Liver (tissue), 8 donors: ENCODE measurements at regions not wholly inside any gene's neighbourhood (a gene's known extent, or its start where the extent isn't known, plus 50 kb on each side); places are given as distances from the start of the nearest gene placed in this dataset.

Source experiments
- DNase-seq: peaks from one replicate; pipeline ENCODE4 v3.0.0-alpha.2; 2017; ENCODE audit warnings: low spot score
- H3K27ac ChIP-seq, 2 donors: one replicate each; pipeline ENCODE4 v1.7.0; 2013; ENCODE audit warnings: inconsistent platforms in 2 of 2, low read length in 2 of 2, control low read depth in 1 of 2, low read depth in 1 of 2, mild to moderate bottlenecking in 1 of 2
- H3K27me3 ChIP-seq, 4 donors: one replicate each; pipeline versions ENCODE4 v1.6.1 to v1.7.0; 2013; ENCODE audit warnings: low read length in 3 of 4, inconsistent platforms in 1 of 4, mild to moderate bottlenecking in 1 of 4, moderate library complexity in 1 of 4; ENCODE audit not compliant: control insufficient read depth in 4 of 4, insufficient read depth in 4 of 4
- H3K36me3 ChIP-seq, 4 donors: one replicate each; pipeline versions ENCODE4 v1.6.1 to v1.7.0; 2013; ENCODE audit warnings: low read length in 3 of 4, mild to moderate bottlenecking in 3 of 4, low read depth in 1 of 4, moderate library complexity in 1 of 4; ENCODE audit not compliant: control insufficient read depth in 4 of 4, insufficient read depth in 3 of 4
- H3K4me1 ChIP-seq, 4 donors: one replicate each; pipeline versions ENCODE4 v1.6.1 to v1.7.0; 2013; ENCODE audit warnings: low read length in 3 of 4, mild to moderate bottlenecking in 3 of 4, moderate library complexity in 1 of 4; ENCODE audit not compliant: control insufficient read depth in 4 of 4, insufficient read depth in 4 of 4
- H3K4me3 ChIP-seq, 3 donors: one replicate each; pipeline versions ENCODE4 v1.6.1 to v1.7.0; 2013; ENCODE audit warnings: low read length in 3 of 3, control low read depth in 1 of 3, low read depth in 1 of 3, mild to moderate bottlenecking in 1 of 3
- H3K9ac ChIP-seq, 2 donors: one replicate each; pipeline ENCODE4 v1.7.0; 2013; ENCODE audit warnings: low read length in 2 of 2, mild to moderate bottlenecking in 2 of 2, moderate library complexity in 2 of 2, control low read depth in 1 of 2, low read depth in 1 of 2
- H3K9me3 ChIP-seq, 4 donors: one replicate each; pipeline versions ENCODE4 v1.6.1 to v1.7.0; 2013; ENCODE audit warnings: low read length in 3 of 4; ENCODE audit not compliant: control insufficient read depth in 4 of 4
- EGR1 ChIP-seq, 2 donors: IDR thresholded peaks; 2 replicates each; pipeline ENCODE4 v1.6.1; 2016 to 2018; ENCODE audit warnings: antibody characterized with exemption in 2 of 2, low read depth in 2 of 2
- FOXA1 ChIP-seq: IDR thresholded peaks from 2 replicates; pipeline ENCODE4 v1.6.1; 2016; ENCODE audit warnings: antibody characterized with exemption
- FOXA2 ChIP-seq: IDR thresholded peaks from 2 replicates; pipeline ENCODE4 v1.6.1; 2016; ENCODE audit warnings: antibody characterized with exemption
- GABPA ChIP-seq, 2 donors: IDR thresholded peaks in 1 of 2; conservative IDR thresholded peaks in 1 of 2; 2 replicates each; pipeline ENCODE4 v1.6.1; 2016; ENCODE audit warnings: antibody characterized with exemption in 2 of 2, mild to moderate bottlenecking in 1 of 2, moderate library complexity in 1 of 2
- HNF4A ChIP-seq, 2 donors: conservative IDR thresholded peaks; 2 replicates each; pipeline ENCODE4 v1.6.1; 2016; ENCODE audit warnings: antibody characterized with exemption in 2 of 2, mild to moderate bottlenecking in 2 of 2
- HNF4G ChIP-seq: IDR thresholded peaks from 2 replicates; pipeline ENCODE4 v1.6.1; 2016; ENCODE audit warnings: antibody characterized with exemption
- JUND ChIP-seq, 2 donors: IDR thresholded peaks; 2 replicates each; pipeline ENCODE4 v1.6.1; 2016; ENCODE audit warnings: antibody characterized with exemption in 2 of 2
- NR2F2 ChIP-seq: IDR thresholded peaks from 2 replicates; pipeline ENCODE4 v1.6.1; 2016; ENCODE audit warnings: antibody characterized with exemption
- RAD21 ChIP-seq, 2 donors: IDR thresholded peaks; 2 replicates each; pipeline ENCODE4 v1.6.1; 2016; ENCODE audit warnings: antibody characterized with exemption in 2 of 2, mild to moderate bottlenecking in 2 of 2
- RXRA ChIP-seq, 2 donors: IDR thresholded peaks; 2 replicates each; pipeline ENCODE4 v1.6.1; 2017 to 2018; ENCODE audit warnings: antibody characterized with exemption in 2 of 2, mild to moderate bottlenecking in 1 of 2
- TAF1 ChIP-seq: conservative IDR thresholded peaks from 2 replicates; pipeline ENCODE4 v1.6.1; 2016; ENCODE audit warnings: antibody characterized with exemption, mild to moderate bottlenecking
- YY1 ChIP-seq: IDR thresholded peaks from 2 replicates; pipeline ENCODE4 v1.6.1; 2016; ENCODE audit warnings: antibody characterized with exemption, mild to moderate bottlenecking
- WGBS: extraction: QIAGEN DNeasy Blood & Tissue Kit; methylation state at CpG from one replicate; pipeline ENCODE4 v1.1.7; 2013; 5-methylcytosine and 5-hydroxymethylcytosine counted together
- TF ChIP-seq, protein P1 (sequence below): IDR thresholded peaks from 2 replicates; pipeline ENCODE4 v1.6.1; 2016; ENCODE audit warnings: antibody characterized with exemption
- TF ChIP-seq, protein P2 (sequence below): IDR thresholded peaks from 2 replicates; pipeline ENCODE4 v1.6.1; 2016; ENCODE audit warnings: antibody characterized with exemption
- TF ChIP-seq, protein P3 (sequence below): fragments of 150-350 bp; IDR thresholded peaks from 2 replicates; pipeline ENCODE4 v1.5.1; 2017; ENCODE audit warnings: improper control_type of control experiment, low read depth, low read length; ENCODE audit not compliant: missing input control
- TF ChIP-seq, protein P4 (sequence below): IDR thresholded peaks from 2 replicates; pipeline ENCODE4 v1.6.1; 2016; ENCODE audit warnings: antibody characterized with exemption, mild to moderate bottlenecking
- TF ChIP-seq, protein P5 (sequence below): IDR thresholded peaks from 2 replicates; pipeline ENCODE4 v1.6.1; 2016; ENCODE audit warnings: antibody characterized with exemption
- donor health status: healthy.
- donor health status: healthy.
- donor health status: healthy.
- donor health status: healthy.
- donor health status: healthy.

DNA sequence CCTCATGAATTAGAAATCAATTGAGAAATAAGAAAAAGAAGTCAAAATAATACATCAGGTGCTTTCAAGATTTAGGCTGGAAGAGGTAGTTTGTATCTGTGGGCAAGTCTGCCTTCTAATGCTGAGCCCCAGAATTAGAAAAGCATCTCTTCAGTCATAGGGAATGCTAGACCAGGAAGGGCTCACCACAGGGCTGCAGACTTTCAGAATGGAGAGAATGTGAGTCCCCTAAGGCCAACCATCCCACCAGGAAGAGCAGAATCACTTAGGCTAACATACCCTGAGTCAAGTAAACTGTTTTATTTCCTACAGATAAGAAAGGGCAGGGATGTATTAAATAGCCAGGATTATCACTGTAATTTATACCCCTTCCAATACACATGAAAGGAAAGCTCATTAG lies 510.2 kb downstream of the RNF144B start:
- Histone ChIP-seq H3K9ac (no peak overlapping the region), H3K4me1 (no peaks in the 10 kb centered on the region), H3K27ac (no peak overlapping the region), H3K9me3 (no peaks in the 10 kb centered on the region), H3K4me3 (no peak overlapping the region), H3K36me3 (no peaks in the 10 kb centered on the region), H3K27me3 (no peaks in the 10 kb centered on the region)
- DNase-seq: no peak
- TF ChIP-seq, protein P1, sequence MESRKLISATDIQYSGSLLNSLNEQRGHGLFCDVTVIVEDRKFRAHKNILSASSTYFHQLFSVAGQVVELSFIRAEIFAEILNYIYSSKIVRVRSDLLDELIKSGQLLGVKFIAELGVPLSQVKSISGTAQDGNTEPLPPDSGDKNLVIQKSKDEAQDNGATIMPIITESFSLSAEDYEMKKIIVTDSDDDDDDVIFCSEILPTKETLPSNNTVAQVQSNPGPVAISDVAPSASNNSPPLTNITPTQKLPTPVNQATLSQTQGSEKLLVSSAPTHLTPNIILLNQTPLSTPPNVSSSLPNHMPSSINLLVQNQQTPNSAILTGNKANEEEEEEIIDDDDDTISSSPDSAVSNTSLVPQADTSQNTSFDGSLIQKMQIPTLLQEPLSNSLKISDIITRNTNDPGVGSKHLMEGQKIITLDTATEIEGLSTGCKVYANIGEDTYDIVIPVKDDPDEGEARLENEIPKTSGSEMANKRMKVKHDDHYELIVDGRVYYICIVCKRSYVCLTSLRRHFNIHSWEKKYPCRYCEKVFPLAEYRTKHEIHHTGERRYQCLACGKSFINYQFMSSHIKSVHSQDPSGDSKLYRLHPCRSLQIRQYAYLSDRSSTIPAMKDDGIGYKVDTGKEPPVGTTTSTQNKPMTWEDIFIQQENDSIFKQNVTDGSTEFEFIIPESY: no peak
- TF ChIP-seq FOXA2: no peak
- TF ChIP-seq HNF4G: no peak
- TF ChIP-seq, protein P2, sequence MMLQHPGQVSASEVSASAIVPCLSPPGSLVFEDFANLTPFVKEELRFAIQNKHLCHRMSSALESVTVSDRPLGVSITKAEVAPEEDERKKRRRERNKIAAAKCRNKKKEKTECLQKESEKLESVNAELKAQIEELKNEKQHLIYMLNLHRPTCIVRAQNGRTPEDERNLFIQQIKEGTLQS: no peak
- TF ChIP-seq NR2F2: no peak
- no peak for TF ChIP-seq RAD21 (IDR thresholded peaks at IDR 0.05)
- no peak for TF ChIP-seq RXRA (IDR thresholded peaks at IDR 0.05)
- TF ChIP-seq, protein P3, sequence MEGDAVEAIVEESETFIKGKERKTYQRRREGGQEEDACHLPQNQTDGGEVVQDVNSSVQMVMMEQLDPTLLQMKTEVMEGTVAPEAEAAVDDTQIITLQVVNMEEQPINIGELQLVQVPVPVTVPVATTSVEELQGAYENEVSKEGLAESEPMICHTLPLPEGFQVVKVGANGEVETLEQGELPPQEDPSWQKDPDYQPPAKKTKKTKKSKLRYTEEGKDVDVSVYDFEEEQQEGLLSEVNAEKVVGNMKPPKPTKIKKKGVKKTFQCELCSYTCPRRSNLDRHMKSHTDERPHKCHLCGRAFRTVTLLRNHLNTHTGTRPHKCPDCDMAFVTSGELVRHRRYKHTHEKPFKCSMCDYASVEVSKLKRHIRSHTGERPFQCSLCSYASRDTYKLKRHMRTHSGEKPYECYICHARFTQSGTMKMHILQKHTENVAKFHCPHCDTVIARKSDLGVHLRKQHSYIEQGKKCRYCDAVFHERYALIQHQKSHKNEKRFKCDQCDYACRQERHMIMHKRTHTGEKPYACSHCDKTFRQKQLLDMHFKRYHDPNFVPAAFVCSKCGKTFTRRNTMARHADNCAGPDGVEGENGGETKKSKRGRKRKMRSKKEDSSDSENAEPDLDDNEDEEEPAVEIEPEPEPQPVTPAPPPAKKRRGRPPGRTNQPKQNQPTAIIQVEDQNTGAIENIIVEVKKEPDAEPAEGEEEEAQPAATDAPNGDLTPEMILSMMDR: no peak
- TF ChIP-seq, protein P4, sequence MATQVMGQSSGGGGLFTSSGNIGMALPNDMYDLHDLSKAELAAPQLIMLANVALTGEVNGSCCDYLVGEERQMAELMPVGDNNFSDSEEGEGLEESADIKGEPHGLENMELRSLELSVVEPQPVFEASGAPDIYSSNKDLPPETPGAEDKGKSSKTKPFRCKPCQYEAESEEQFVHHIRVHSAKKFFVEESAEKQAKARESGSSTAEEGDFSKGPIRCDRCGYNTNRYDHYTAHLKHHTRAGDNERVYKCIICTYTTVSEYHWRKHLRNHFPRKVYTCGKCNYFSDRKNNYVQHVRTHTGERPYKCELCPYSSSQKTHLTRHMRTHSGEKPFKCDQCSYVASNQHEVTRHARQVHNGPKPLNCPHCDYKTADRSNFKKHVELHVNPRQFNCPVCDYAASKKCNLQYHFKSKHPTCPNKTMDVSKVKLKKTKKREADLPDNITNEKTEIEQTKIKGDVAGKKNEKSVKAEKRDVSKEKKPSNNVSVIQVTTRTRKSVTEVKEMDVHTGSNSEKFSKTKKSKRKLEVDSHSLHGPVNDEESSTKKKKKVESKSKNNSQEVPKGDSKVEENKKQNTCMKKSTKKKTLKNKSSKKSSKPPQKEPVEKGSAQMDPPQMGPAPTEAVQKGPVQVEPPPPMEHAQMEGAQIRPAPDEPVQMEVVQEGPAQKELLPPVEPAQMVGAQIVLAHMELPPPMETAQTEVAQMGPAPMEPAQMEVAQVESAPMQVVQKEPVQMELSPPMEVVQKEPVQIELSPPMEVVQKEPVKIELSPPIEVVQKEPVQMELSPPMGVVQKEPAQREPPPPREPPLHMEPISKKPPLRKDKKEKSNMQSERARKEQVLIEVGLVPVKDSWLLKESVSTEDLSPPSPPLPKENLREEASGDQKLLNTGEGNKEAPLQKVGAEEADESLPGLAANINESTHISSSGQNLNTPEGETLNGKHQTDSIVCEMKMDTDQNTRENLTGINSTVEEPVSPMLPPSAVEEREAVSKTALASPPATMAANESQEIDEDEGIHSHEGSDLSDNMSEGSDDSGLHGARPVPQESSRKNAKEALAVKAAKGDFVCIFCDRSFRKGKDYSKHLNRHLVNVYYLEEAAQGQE: no peak
- TF ChIP-seq, protein P5, sequence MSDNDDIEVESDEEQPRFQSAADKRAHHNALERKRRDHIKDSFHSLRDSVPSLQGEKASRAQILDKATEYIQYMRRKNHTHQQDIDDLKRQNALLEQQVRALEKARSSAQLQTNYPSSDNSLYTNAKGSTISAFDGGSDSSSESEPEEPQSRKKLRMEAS: no peak
- TF ChIP-seq TAF1: no peak
- no peak for TF ChIP-seq FOXA1
- no peak for TF ChIP-seq EGR1 (IDR thresholded peaks at IDR 0.05; ENCODE audit: low read depth in 2 of 2)
- TF ChIP-seq JUND (IDR thresholded peaks at IDR 0.05): no peak
- no peak for TF ChIP-seq YY1
- no peak for TF ChIP-seq HNF4A (conservative IDR thresholded peaks at IDR 0.05)

DNA sequence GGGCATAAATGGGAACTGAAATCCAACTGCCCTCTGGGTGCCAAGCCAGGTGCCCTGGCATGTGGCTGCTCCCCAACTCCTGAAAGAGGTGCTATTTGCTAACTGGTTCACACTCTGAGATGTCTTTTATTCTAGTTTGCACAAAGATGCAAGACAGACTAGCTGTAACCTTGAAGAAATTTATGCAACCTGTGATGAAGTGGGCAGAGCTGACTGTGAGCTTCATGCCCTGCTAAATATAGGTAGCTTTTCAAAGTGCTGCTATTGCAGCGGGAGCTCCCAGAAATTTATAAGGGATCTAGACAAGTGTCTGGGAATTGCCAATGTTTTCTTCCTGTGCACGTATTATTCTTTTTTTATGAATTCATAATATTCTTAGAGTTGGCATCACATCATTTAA lies 517.5 kb downstream of the RNF144B start:
- 88% methylated on average over 2 of the region's 2 CpGs for WGBS
- Histone ChIP-seq H3K4me1 (no peaks in the 10 kb centered on the region), H3K9ac (no peak overlapping the region), H3K36me3 (no peaks in the 10 kb centered on the region), H3K9me3 (no peaks in the 10 kb centered on the region), H3K4me3 (no peak overlapping the region), H3K27me3 (no peaks in the 10 kb centered on the region), H3K27ac (no peak overlapping the region)
- DNase-seq: no peak
- no peak for TF ChIP-seq GABPA (IDR thresholded peaks at IDR 0.05 in 1 of 2, conservative IDR thresholded peaks at IDR 0.05 in 1 of 2)
- TF ChIP-seq RAD21 (IDR thresholded peaks at IDR 0.05): no peak
- TF ChIP-seq, protein P5: no peak
- no peak for TF ChIP-seq TAF1
- TF ChIP-seq, protein P4: no peak
- TF ChIP-seq, protein P3: no peak
